ENCODE measurements at regions not wholly inside any gene's neighbourhood (a gene's known extent, or its start where the extent isn't known, plus 50 kb on each side); places are given as distances from the start of the nearest gene placed in this dataset.
A peak's percentile ranks its signal among the peaks of the same experiment; 100 is the strongest.

GRCh38 chr2:18437909-18438308 is 122.5 kb downstream of the RDH14 start:
- H3K36me3 ChIP-seq (ENCODE audit: control insufficient read depth, insufficient read depth, low read length), result no peaks in the 10 kb centered on the region
- in situ Hi-C loops (cut with MboI; ENCODE audit: low sequenced_read_pairs), result loop anchor here (10.0 kb wide), 3 partner anchors 307 to 1417 kb away; no protein-coding TSS in a partner anchor
- H3K27me3 ChIP-seq (ENCODE audit: control insufficient read depth, insufficient read depth, low read length), result no peaks in the 10 kb centered on the region
- H2AK5ac ChIP-seq (ENCODE audit: low read depth, low read length), result peak overlapping the region; percentile 23; the same call in 1 of the 2 replicates
- H3K9me1 ChIP-seq (ENCODE audit: insufficient read depth, low read length), result peaks cover 6% of the 10 kb centered on the region; the same call in 1 of the 2 replicates
- 86% methylated on average over 1 of the region's 2 CpGs; no CpG with 5 or more reads in 1 of the 2 experiments for WGBS, 2 experiments (ENCODE audit: extremely low coverage in 2 of 2, insufficient read length in 1 of 2)
- H2BK15ac ChIP-seq (ENCODE audit: low read depth, low read length), result peak overlapping the region; percentile 44; the same call in 2 of the 3 replicates
- H3K56ac ChIP-seq (ENCODE audit: extremely low read depth, insufficient read depth, low read length), result no peak overlapping the region
- H4K91ac ChIP-seq (ENCODE audit: insufficient read depth, low read depth, low read length), result 0 out of 2 replicates have a peak overlapping the region, but pooled peaks have one; percentile 5
- no peak overlapping the region for H2AFZ ChIP-seq (replicated peaks; ENCODE audit: low read length, poor library complexity)
- H2AK9ac ChIP-seq (replicated peaks; ENCODE audit: low read depth, low read length, poor library complexity), result no peak overlapping the region
- DNase-seq (no peak), ATAC-seq (ENCODE audit: low read depth) (no peak)
- H3K9me3 ChIP-seq (ENCODE audit: control insufficient read depth, insufficient read depth, low read length), result no peaks in the 10 kb centered on the region
- H2BK20ac ChIP-seq (ENCODE audit: low read depth, low read length), result peak overlapping the region; percentile 64; the same call in 1 of the 2 replicates
- H3K14ac ChIP-seq (replicated peaks; ENCODE audit: low read depth, low read length), result peak overlapping the region; percentile 61; the same call in 1 of the 2 replicates
- ChIA-PET CTCF (interaction anchor here (0.6 kb wide), 1 partner anchor 981 kb away, joined by 3 read pairs; no protein-coding TSS in a partner anchor), POLR2A (ENCODE audit: unreplicated experiment) (no interaction called here)
- H3K4me3 ChIP-seq (ENCODE audit: insufficient read depth, low read depth, low read length), result no peak overlapping the region
- peak overlapping the region; percentile 36; the same call in 1 of the 2 replicates for H3K18ac ChIP-seq (ENCODE audit: low read depth, low read length)
- H3K27ac ChIP-seq (ENCODE audit: insufficient read depth, low read length), result no peak overlapping the region
- peaks cover 11% of the 10 kb centered on the region for H3K4me1 ChIP-seq (ENCODE audit: control insufficient read depth, insufficient read depth, low read length)
- intact Hi-C loops (cut with micrococcal nuclease), result loop anchor here (5.0 to 10.0 kb wide), 3 partner anchors 687 to 1424 kb away; no protein-coding TSS in a partner anchor
- no TSS peak for BruUV-seq (replicated peaks)
- H3K4ac ChIP-seq (ENCODE audit: low read depth, low read length), result peak overlapping the region; percentile 44
- TF ChIP-seq MAZ (IDR thresholded peaks at IDR 0.05; ENCODE audit: borderline replicate concordance, low read depth, low read length) (no peak), FOS (IDR thresholded peaks at IDR 0.05; ENCODE audit: low read depth, low read length) (no peak), POLR2A (IDR thresholded peaks at IDR 0.05; ENCODE audit: low read depth, low read length) (no peak), RCOR1 (IDR thresholded peaks at IDR 0.05; ENCODE audit: insufficient replicate concordance, low read length) (no peak), CHD1 (IDR thresholded peaks at IDR 0.05; ENCODE audit: low read depth, low read length) (no peak), ELK1 (IDR thresholded peaks at IDR 0.05; ENCODE audit: borderline replicate concordance, low read depth, low read length) (no peak), RFX5 (IDR thresholded peaks at IDR 0.05; ENCODE audit: low read depth, low read length) (no peak), SMC3 (IDR thresholded peaks at IDR 0.05; ENCODE audit: low read depth, low read length) (no peak), CEBPB (IDR thresholded peaks at IDR 0.05; ENCODE audit: low read depth, low read length) (no peak), MAFK (IDR thresholded peaks at IDR 0.05; ENCODE audit: low read depth, low read length) (no peak), RAD21 (IDR thresholded peaks at IDR 0.05; ENCODE audit: low read length) (no peak), MXI1 (IDR thresholded peaks at IDR 0.05; ENCODE audit: borderline replicate concordance, low read depth, low read length) (no peak), USF2 (IDR thresholded peaks at IDR 0.05; ENCODE audit: low read depth, low read length) (no peak)
- H3K4me2 ChIP-seq (ENCODE audit: low read depth, low read length), result no peak overlapping the region
- H2BK5ac ChIP-seq (ENCODE audit: low read depth, low read length, poor library complexity, severe bottlenecking), result no peak overlapping the region
- no peak overlapping the region for H3K9ac ChIP-seq (ENCODE audit: low read depth, low read length)
- dilution Hi-C loops (cut with HindIII; ENCODE audit: low sequenced_read_pairs, unreplicated experiment), result no loop called here
- H2BK120ac ChIP-seq (ENCODE audit: low read depth, low read length), result peak overlapping the region; percentile 44
- no peak overlapping the region for H4K5ac ChIP-seq (ENCODE audit: low read depth, low read length)
- no peak overlapping the region; a peak in 1 of 4 replicates for H4K8ac ChIP-seq (ENCODE audit: low read depth in 2 of 2, low read length in 2 of 2)
- no peaks in the 10 kb centered on the region for H3K79me1 ChIP-seq (ENCODE audit: low read depth in 1 of 2, low read length in 2 of 2)
- no peaks in the 10 kb centered on the region for H4K20me1 ChIP-seq (ENCODE audit: insufficient read depth, low read length)
- H3K23ac ChIP-seq (ENCODE audit: low read depth, low read length), result no peak overlapping the region

All from IMR-90 (cell line).